T-helper 1 cell treated with Interleukin-12 subunit alpha and Interleukin-12 subunit beta and Interleukin-4 antibody, amounts not matched to agents 30 ng/mL and 1 ng/mL, for 36 hours (primary cell): ENCODE measurements at regions not wholly inside any gene's neighbourhood (a gene's known extent, or its start where the extent isn't known, plus 50 kb on each side); places are given as distances from the start of the nearest gene placed in this dataset.

Experiments used
- intact Hi-C: fragments of 100-400 bp; cut with micrococcal nuclease; formaldehyde crosslinking; loops from one replicate; pipeline ENCODE4 v1.15.1; 2024

DNA sequence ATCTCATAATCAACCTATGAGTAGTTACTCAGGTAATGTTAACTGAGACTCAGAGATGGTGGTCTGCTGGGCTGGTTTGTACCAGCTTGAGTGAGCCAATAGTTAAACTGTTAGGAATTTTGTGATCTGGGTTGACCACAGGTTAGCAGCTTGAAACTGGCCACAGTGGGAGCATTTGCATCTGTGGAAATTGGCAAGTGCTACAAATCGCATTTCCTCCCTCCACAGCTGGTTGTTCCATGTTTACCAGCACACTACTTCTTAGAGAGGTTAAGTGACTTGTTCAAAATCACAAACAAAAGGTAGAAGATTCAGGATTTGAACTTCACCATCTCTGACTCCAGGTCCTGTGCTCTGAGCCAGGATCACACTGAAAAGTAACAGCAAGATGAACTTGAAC lies 446.9 kb upstream of the CLINT1 start:
- intact Hi-C loops = no loop called here

GRCh38 chr5:158304607-158305006 lies 445.7 kb upstream of the CLINT1 start:
- intact Hi-C loops = no loop called here

GRCh38 chr5:158303883-158304282 lies 444.9 kb upstream of the CLINT1 start:
- intact Hi-C loops = no loop called here

DNA sequence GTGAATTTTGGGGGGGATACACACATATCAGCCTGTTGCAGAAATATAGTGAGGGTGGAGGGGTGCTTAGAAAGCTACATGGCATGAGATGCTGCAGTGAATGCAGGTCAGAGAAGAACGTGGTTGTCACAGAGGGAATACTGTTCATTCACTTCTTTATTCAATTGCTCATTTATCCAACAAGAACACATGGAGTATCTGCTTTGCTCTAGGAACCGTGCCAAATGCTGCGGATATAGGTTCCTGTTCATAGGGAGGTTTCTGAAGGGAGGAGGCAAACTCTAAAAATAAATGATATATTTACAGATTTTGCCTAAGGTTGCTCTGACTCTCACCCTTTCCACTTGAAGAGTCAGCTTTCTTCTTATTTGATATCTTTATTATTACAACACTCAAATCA lies 444.3 kb upstream of the CLINT1 start:
- intact Hi-C loops = no loop called here

DNA sequence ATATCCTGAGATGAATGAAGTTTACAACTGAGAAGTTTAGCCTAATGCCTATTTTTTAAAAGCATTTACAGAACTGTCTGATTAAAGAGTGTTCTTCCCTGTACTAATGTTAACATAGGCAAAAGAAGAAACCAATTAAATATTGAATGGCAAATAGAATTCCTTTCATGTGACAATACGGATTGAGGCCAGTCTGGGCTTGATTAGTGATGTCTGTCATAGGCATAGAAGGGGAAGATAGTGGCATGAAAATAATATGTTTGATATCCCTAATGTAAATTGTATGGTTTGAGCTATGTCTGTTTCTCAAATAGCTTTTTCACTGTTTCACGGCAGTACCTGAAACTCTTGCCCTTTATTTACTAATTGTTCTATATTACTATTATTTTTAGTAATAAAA lies 443.1 kb upstream of the CLINT1 start:
- intact Hi-C loops = no loop called here

DNA sequence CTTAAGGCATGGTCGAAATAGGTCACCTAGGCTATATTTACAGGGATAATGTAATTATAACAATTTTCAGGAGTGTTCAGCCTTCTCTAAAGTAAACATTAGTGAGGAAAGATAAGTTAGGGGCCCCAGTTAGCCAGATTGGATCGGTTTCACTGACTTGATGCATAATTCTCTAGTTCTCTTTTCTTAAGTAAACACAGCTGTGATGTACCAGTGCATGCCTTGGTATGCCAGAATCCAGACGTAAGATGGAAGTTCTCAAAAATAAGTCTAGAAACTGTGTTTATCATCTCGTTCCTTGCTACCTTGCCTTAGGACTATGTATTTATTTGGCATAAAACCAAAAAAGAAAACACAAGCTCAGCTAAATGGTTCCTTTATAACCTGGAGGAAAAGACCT lies 442.2 kb upstream of the CLINT1 start:
- intact Hi-C loops = no loop called here

- intact Hi-C loops = no loop called here
Observed at GRCh38 chr5:158300256-158300655, 441.3 kb upstream of the CLINT1 start.

- intact Hi-C loops = no loop called here
Observed at GRCh38 chr5:158297002-158297527, 438.1 kb upstream of the CLINT1 start.

- intact Hi-C loops = no loop called here
Observed at GRCh38 chr5:158294701-158295100, 435.8 kb upstream of the CLINT1 start.

- intact Hi-C loops = no loop called here
Observed at GRCh38 chr5:158292981-158293380, 434.0 kb upstream of the CLINT1 start.

GRCh38 chr5:158289967-158290366 lies 431.0 kb upstream of the CLINT1 start:
- intact Hi-C loops = no loop called here

- intact Hi-C loops = no loop called here
Observed at GRCh38 chr5:158288272-158288657, 429.3 kb upstream of the CLINT1 start.

GRCh38 chr5:158287643-158288271 lies 428.8 kb upstream of the CLINT1 start:
- intact Hi-C loops = no loop called here

DNA sequence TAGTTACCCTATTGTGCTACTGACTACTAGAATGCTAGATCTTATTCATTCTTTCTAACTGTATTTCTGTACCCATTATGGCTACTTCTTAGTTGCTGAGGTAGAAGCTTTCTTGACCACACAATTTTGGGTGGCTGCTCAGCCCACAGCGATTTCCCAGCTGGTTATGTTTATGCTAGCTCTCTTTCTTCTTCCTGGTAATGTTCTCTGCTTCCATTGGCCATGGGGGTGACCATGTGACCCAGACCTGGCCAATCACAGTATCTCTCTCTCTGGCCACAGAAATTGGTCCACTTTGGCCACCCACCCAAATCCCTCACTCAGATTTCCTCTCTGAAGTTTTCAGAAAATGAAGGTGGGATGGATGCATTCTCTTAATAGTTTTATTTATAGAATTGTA lies 427.9 kb upstream of the CLINT1 start:
- intact Hi-C loops = no loop called here

DNA sequence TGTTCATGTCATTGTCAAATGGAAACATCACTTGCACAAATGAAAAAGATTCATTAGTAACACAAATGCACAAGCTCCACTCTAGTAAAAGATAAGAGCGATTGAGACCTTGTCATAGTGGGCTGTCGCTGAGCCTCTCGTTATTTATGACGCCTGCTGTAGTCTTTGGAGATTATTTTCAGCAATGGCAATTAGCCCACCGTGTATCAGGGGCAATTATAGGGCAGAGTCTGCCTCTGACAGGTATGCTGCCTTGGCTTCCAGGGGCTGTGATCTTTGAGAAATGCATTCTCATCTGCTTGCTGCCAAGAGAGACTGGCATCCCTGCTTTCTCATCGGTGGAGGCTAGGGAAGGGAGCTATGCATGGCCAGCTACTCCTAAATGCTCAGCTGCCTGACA lies 426.8 kb upstream of the CLINT1 start:
- intact Hi-C loops = no loop called here

DNA sequence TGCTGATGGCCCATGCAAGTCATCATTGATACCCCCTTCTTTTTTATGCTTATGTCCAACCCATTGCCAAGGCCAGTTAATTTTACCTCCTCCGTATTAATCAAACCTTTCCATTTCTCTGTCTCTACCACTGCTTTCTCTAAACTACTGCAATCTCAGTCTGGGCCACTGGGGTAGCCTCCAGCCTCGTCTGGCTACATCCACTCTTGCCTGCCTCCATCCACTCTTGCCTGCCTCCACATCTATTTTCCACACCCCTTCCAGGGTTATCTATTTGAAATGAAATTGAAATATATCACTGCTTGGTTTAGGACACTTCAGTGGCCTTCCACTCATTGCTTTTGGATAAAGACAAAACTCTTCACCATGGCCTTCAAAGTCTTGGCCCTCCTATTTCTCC lies 425.3 kb upstream of the CLINT1 start:
- intact Hi-C loops = no loop called here

DNA sequence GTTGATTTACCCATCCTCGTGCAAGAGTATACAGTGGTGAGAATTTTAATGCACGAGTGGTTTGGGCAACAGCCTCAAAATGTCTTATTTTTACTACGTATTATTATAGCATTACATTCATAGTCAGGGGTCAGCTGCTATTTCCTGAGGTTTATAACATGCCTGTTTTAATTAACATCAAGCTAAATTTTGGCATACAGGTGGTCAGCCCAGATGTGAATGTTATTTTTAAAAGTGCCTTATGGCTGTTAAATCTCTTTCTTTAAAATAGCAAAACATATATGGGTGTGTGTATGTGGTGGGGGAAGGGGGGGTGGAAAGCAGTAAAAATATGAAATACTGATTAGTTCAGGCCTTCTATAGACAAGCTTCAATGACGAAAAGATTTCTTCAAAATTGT lies 424.5 kb upstream of the CLINT1 start:
- intact Hi-C loops = no loop called here

- intact Hi-C loops = no loop called here
Observed at GRCh38 chr5:158278216-158278925, 419.4 kb upstream of the CLINT1 start.

DNA sequence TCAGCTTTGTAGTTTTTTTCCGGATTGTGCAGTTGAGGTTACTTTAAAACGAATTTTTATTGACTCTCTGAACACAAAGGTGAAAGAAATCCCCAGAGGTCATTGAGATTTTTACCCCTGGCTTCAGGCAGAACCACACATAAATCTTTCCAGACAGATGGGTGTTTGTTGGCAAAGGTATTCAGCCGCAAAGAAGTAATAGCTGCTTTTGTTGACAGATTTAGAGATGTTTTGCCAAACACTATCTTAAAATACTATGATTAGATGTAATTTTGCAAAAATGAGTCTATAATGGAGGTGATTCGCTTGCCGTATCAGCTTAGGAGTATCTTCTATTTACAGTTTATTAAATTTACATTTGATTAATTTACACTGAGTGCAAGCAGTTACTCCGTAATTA lies 418.3 kb upstream of the CLINT1 start:
- intact Hi-C loops = no loop called here

DNA sequence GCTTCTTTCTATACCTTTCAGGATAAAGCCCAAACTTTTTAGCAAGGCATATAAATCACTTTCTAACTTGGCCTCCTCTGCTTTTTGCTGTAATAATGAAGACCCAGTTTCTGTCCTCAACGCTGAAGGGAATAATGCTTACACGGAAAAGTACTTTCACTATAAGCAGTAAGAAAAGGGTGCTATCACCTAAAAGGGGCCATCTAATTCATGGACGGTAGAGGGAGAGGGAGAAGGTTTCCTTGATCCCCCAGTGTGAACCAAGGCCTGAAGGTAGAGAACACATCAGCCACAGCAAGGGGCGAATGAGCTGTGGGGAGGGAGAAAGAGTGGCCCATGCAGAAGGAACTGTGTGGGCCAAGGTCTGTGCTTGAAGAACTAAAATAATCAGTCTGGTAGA lies 417.7 kb upstream of the CLINT1 start:
- intact Hi-C loops = no loop called here

DNA sequence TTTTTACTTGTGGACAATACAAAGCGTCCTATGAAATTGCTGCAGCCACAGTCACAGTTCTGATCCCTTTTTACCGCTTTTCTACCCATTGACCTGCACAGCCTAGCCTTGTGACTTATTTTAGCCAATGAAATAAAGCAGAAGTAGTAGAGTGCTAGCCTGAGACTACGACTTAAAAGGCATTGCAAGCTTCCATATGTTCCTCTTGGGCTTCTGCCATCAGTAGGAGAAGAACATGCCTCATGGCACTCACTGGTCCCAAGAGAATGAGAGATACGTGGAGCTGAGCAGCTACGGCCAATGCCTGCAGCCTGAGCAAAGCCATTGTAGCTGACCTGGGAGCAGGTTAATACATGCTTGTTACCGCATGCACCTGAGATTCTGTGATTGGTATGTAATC lies 416.6 kb upstream of the CLINT1 start:
- intact Hi-C loops = no loop called here

DNA sequence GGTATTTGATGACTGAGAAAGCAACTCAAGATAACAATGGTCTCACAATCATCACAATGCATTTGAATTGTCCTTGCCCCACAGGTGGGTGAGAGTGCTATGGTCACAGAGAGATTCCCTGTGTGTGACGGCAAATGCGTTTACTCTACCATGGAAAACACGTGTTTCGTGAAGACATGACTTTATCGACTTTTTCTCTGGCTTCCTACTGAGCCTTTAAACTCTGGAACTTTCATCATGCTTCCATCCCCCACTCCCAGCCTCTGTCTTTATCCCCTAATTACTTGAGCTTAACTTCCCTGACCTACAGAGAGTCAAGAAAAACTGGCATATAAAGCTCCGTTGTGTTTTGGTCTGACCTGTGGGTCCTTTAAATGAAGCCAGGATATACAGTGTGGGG lies 414.1 kb upstream of the CLINT1 start:
- intact Hi-C loops = no loop called here

- intact Hi-C loops = no loop called here
Observed at GRCh38 chr5:158272409-158272808, 413.5 kb upstream of the CLINT1 start.
